ENCODE measurements at regions not wholly inside any gene's neighbourhood (a gene's known extent, or its start where the extent isn't known, plus 50 kb on each side); places are given as distances from the start of the nearest gene placed in this dataset.

DNA sequence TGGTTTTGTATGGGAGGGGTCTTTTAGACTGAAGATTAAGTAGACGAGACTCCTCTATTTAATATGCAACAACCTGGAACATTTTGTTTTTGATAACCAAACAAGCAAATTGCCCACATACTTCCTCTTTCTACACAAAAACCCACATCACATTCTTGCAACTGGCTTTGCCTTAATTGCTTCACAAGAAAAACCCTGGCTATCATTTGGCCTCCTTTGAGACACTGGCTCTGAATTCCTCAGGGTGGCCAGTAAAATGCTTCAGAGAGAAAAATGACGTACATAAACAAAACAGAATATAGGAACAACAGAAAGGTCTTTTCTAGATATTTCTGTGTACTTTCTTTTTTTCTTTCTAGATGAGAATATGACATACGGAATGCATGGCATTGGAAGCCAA, 103.0 kb downstream of the TRIB2 start:
- no peaks in the 10 kb centered on the region for H3K9me3 ChIP-seq (replicated peaks; ENCODE audit: insufficient read depth, low read length)
- no peaks in the 10 kb centered on the region for H3K9me2 ChIP-seq (replicated peaks; ENCODE audit: insufficient read depth, low read length)
- no peaks in the 10 kb centered on the region for H3K4me1 ChIP-seq (ENCODE audit: low read length)
- H3K27me3 ChIP-seq (replicated peaks; ENCODE audit: insufficient read depth, low read length): no peaks in the 10 kb centered on the region
- no peak overlapping the region for H3K9ac ChIP-seq (ENCODE audit: low read length)
- H4K20me1 ChIP-seq (ENCODE audit: insufficient read depth, low read length): no peaks in the 10 kb centered on the region
- no peaks in the 10 kb centered on the region for H3K36me3 ChIP-seq (replicated peaks; ENCODE audit: insufficient read depth, low read length)
- no peak overlapping the region for H2AFZ ChIP-seq (ENCODE audit: low read length)
- no peaks in the 10 kb centered on the region for H3K79me2 ChIP-seq (ENCODE audit: low read length)
- no peak overlapping the region for H3K4me3 ChIP-seq (ENCODE audit: low read length)
- H3K4me2 ChIP-seq (ENCODE audit: low read depth, low read length): no peak overlapping the region
- no peaks in the 10 kb centered on the region for H3F3A ChIP-seq (ENCODE audit: insufficient read depth, low read length)
- DNase-seq: no peak
- TF ChIP-seq EZH2 (optimal IDR thresholded peaks at IDR 0.05; ENCODE audit: low read depth, low read length) (no peak), EZH2phosphoT487 (IDR thresholded peaks at IDR 0.05; ENCODE audit: low read length) (no peak)
- TF ChIP-seq, protein P1, sequence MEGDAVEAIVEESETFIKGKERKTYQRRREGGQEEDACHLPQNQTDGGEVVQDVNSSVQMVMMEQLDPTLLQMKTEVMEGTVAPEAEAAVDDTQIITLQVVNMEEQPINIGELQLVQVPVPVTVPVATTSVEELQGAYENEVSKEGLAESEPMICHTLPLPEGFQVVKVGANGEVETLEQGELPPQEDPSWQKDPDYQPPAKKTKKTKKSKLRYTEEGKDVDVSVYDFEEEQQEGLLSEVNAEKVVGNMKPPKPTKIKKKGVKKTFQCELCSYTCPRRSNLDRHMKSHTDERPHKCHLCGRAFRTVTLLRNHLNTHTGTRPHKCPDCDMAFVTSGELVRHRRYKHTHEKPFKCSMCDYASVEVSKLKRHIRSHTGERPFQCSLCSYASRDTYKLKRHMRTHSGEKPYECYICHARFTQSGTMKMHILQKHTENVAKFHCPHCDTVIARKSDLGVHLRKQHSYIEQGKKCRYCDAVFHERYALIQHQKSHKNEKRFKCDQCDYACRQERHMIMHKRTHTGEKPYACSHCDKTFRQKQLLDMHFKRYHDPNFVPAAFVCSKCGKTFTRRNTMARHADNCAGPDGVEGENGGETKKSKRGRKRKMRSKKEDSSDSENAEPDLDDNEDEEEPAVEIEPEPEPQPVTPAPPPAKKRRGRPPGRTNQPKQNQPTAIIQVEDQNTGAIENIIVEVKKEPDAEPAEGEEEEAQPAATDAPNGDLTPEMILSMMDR (IDR thresholded peaks at IDR 0.05; ENCODE audit: low read length): no peak
- H3K27ac ChIP-seq (ENCODE audit: low read length): no peak overlapping the region

DNA sequence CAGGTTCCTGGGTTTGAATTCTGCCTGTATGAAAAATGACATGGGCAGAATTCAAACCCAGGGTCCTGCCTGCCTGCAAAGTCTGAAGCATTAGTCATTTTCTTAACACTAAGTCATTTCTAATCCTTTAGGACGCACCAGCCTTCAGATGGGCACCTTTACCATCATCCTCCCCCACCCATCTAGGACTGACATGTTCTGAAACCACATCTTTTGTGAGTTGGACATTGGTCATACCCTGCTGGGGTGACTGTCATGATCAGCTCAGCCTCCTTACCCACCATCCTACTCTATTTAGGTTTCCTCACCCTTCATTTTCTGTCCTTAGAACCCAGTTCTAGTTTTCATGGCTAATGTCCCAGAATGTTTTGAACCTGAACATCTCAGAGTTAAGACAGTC, 104.9 kb downstream of the TRIB2 start:
- no peaks in the 10 kb centered on the region for H3K9me2 ChIP-seq (replicated peaks; ENCODE audit: insufficient read depth, low read length)
- no peak overlapping the region for H2AFZ ChIP-seq (ENCODE audit: low read length)
- no peaks in the 10 kb centered on the region for H3K36me3 ChIP-seq (replicated peaks; ENCODE audit: insufficient read depth, low read length)
- H3K9ac ChIP-seq (ENCODE audit: low read length): no peak overlapping the region
- no peak overlapping the region for H3K4me3 ChIP-seq (ENCODE audit: low read length)
- no peak for DNase-seq
- H3K9me3 ChIP-seq (replicated peaks; ENCODE audit: insufficient read depth, low read length): no peaks in the 10 kb centered on the region
- no peak overlapping the region for H3K4me2 ChIP-seq (ENCODE audit: low read depth, low read length)
- H3K4me1 ChIP-seq (ENCODE audit: low read length): no peaks in the 10 kb centered on the region
- H3F3A ChIP-seq (ENCODE audit: insufficient read depth, low read length): no peaks in the 10 kb centered on the region
- H3K27me3 ChIP-seq (replicated peaks; ENCODE audit: insufficient read depth, low read length): no peaks in the 10 kb centered on the region
- no peaks in the 10 kb centered on the region for H3K79me2 ChIP-seq (ENCODE audit: low read length)
- TF ChIP-seq EZH2phosphoT487 (IDR thresholded peaks at IDR 0.05; ENCODE audit: low read length) (no peak), EZH2 (optimal IDR thresholded peaks at IDR 0.05; ENCODE audit: low read depth, low read length) (no peak)
- TF ChIP-seq, protein P1 (IDR thresholded peaks at IDR 0.05; ENCODE audit: low read length): no peak
- no peak overlapping the region for H3K27ac ChIP-seq (ENCODE audit: low read length)
- H4K20me1 ChIP-seq (ENCODE audit: insufficient read depth, low read length): no peaks in the 10 kb centered on the region

DNA sequence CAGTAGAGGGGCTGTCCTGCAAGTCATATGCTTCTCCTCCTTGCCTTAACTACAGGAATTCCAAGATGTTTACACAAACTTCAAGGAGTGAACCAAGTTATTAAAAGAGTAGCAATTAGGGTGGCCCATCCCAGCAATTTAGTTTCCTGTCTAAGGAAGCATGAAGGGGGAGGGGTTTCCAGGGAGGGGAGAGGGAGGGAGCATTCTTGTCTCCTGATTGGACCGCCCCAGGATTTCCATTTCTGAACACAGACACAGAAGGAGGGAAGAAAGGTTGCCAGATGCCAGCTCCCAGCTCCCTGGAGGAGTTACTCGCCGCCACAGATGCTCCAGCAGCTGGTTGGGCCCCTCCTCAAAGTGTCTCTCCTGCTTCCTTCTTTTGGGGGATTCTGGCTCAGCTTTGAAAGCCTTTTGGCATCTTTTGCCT, 107.6 kb downstream of the TRIB2 start:
- Histone ChIP-seq H3K27ac (ENCODE audit: low read length) (no peak overlapping the region), H3K9ac (ENCODE audit: low read length) (no peak overlapping the region), H4K20me1 (ENCODE audit: insufficient read depth, low read length) (no peaks in the 10 kb centered on the region), H3K79me2 (ENCODE audit: low read length) (no peaks in the 10 kb centered on the region), H3K27me3 (replicated peaks; ENCODE audit: insufficient read depth, low read length) (no peaks in the 10 kb centered on the region), H3K4me2 (ENCODE audit: low read depth, low read length) (no peak overlapping the region), H3K9me2 (replicated peaks; ENCODE audit: insufficient read depth, low read length) (no peaks in the 10 kb centered on the region), H3K36me3 (replicated peaks; ENCODE audit: insufficient read depth, low read length) (no peaks in the 10 kb centered on the region), H3K9me3 (replicated peaks; ENCODE audit: insufficient read depth, low read length) (no peaks in the 10 kb centered on the region), H2AFZ (ENCODE audit: low read length) (no peak overlapping the region), H3K4me1 (ENCODE audit: low read length) (no peaks in the 10 kb centered on the region), H3F3A (ENCODE audit: insufficient read depth, low read length) (no peaks in the 10 kb centered on the region), H3K4me3 (ENCODE audit: low read length) (no peak overlapping the region)
- TF ChIP-seq EZH2 (optimal IDR thresholded peaks at IDR 0.05; ENCODE audit: low read depth, low read length) (no peak), EZH2phosphoT487 (IDR thresholded peaks at IDR 0.05; ENCODE audit: low read length) (no peak)
- TF ChIP-seq, protein P1 (IDR thresholded peaks at IDR 0.05; ENCODE audit: low read length): no peak
- DNase-seq: no peak
